HG03575 (cell line): ENCODE measurements at regions not wholly inside any gene's neighbourhood (a gene's known extent, or its start where the extent isn't known, plus 50 kb on each side); places are given as distances from the start of the nearest gene placed in this dataset.

Experiments used
- ATAC-seq: cut with Tn5 transposase; IDR thresholded peaks from one replicate; pipeline ENCODE4 v1.9.1; 2021; ENCODE audit not compliant: unreplicated experiment, insufficient number of reproducible peaks, low FRiP score; ENCODE audit errors: extremely low read depth

DNA sequence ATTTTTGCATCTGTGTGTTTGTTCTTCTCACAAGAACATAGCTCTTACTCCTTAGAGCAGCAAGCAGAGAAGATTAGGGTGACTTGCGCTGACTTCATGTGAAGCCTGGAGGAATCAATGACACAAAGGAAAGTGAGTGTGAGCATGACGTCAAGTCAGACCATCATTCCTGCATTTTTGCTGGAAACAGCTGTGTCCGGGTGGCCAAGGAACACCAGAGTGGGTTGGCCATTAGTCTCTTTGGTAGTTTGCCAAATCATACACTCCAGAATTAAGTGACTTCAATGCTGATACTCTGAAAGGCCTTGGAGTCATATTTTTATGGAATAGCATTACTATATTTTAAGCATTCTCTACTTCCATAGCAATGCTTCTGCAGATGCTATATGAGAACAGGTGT is 597.2 kb downstream of the DCDC2C start:
- ATAC-seq = no peak

GRCh38 chr2:4324531-4324930 is 621.2 kb downstream of the DCDC2C start:
- ATAC-seq = no peak

- ATAC-seq = no peak
These were observed 633.5 kb downstream of the DCDC2C start for GRCh38 chr2:4336864-4337263.

DNA sequence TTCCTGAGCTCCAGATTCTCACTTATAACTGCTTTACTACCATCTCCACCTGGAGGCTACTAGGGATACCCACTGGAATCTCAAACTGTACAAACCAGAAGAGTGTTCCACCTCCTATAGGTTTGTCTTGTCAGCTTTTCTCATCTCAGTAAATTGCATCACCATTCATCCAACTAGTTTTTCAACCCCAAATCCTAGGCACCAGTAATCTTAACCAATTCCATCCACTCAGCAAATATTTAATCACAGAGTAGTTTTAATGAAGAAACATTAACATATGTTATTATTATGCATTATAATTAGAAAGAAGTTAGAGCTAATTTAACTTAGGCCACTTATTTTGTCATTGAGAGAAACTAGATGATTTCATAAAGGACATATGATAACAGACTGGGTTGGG is 635.0 kb downstream of the DCDC2C start:
- no peak for ATAC-seq

DNA sequence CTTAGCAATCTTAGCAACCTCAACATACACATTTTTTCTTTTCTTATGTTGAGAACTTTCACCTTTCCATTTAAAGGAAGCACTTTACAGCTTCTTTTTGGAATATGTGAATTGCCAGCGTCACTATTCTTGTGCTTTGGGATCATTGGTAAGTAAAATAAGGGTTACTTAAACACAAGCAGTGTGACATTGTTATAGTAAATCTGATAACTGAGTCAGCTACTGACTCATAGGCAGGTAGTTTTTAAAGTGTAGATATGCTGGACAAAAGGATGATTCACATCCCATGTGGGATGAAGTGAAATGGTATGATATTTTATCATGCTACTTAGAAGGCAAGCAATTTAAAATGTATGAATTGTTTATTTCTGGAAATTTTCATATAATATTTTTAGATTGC is 637.2 kb downstream of the DCDC2C start:
- no peak for ATAC-seq

DNA sequence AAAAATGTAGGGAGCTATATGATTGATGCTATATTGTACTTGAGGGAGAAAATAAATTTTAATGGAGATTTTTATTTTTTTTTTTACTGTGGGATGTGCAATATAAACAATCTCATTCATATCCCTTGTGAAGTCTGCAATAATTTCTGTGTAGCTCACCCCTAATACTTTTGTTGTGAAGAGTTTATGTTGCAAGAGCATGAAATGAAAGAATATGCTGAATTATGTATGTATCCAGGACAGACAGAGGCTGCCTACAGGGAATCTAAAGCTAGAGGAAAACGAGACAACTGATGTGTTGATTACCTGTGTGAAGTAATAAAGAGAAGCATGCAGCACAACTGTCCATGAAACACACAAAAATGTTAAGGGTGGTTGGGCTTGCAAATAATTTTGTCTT is 643.3 kb downstream of the DCDC2C start:
- ATAC-seq = no peak

DNA sequence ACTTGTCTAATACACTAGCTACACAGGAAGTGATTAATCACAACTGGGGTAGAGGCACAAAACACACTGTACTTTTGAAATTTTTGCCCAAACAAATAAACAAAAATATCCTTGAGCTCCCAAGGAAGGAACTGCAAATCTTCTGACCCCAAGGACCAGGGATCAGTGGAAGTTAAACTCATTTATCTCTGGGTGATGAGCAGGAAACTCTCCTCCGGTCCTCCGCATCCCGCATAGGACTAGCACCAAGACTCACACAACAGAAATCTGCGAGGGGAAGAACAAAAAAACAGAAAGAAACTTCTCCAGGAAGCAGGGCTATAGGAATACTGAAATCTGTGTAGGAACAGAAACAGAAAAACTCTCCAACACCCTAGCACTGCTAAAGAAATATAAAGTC is 650.3 kb downstream of the DCDC2C start:
- no peak for ATAC-seq

DNA sequence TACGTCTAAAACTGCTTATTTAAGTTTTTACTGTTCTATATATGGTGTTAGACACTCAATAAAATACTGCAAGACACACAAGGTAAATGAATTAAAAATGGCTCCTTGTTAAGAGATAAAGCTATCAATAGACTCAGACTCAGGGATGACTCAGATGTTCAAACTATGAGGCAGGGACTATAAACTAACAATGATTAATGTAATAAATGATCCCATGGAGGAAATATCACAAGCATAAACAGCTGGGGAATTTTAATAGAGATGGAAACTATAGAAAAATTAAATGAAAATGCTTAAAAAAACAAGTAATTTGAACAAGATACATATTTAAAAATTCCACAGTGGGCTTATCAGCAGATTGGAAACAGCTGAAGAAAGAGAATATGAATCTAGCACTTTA is 650.8 kb downstream of the DCDC2C start:
- ATAC-seq = no peak

DNA sequence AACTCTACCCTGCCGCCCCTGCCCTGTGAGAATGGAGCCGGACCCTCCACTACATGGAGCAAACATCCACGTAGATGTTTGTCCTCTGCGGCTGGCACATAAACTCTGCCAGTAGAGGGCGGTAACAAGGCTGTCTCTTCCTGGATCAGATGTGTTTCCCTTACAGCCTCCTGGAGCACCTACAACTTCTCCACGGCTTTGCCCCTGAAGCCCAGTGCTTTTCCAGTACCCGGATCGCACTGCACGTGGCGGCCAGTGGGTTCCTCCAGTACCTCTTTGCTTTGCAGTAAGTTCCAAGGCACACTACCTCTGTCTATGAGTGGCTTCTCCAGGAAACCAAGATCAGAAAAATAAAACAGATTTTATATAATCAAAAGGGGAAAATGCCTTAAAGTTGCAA is 651.3 kb downstream of the DCDC2C start:
- ATAC-seq = no peak

DNA sequence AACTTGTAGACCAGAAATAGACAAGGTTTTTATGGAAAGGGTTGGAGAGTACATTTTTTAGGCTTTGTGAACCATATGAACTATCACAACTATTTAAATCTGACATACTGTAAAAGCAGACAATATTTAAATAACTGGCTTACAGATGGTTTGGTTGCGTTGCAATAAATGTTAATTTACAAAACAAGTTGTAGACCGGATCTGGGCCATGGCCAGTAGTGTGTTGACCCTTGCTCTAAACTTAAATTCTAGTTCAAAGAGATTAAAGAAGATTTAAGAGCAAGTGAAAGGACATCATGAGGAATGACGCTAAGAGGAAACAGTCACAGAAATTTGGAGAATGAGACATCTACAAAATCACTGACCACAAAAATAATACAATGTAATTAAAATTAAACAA is 652.7 kb downstream of the DCDC2C start:
- no peak for ATAC-seq

DNA sequence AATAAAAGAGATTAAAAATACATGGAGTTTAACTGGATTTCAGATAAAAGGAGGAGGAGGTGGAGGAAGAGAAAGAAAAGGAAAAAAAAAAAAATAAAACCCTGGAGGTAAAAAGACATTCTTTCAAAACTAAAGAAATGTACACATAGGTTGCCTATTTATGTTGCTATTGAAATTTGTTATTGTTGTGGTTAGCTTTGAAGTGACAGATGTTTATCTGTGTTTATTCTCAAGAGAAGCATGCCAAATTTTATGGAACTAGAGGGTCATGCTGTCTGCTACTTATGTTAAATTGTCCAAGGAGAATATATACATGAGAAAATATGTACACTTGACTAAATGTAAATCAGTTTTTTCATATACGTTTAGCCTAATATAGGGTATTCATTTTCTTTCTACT is 653.2 kb downstream of the DCDC2C start:
- ATAC-seq = no peak

DNA sequence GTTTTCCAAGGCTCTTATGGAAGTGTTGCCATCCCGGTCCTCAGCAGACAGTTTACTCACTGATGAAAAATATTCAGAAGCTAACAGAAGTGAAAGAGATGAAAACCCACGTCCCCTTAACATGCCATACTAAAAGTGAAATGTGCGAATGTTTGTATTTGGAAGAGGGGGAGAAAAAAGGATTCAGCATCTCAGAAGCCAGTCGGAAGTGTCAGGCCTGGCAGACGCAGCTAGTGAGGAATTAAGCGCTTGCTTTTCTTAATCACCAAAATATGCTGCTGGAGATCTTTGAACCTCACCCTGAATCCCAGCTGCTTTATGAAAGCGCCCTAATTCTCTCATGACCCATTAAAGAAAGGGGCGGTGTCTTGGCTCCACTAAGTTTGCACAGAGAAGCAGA is 653.7 kb downstream of the DCDC2C start:
- no peak for ATAC-seq

DNA sequence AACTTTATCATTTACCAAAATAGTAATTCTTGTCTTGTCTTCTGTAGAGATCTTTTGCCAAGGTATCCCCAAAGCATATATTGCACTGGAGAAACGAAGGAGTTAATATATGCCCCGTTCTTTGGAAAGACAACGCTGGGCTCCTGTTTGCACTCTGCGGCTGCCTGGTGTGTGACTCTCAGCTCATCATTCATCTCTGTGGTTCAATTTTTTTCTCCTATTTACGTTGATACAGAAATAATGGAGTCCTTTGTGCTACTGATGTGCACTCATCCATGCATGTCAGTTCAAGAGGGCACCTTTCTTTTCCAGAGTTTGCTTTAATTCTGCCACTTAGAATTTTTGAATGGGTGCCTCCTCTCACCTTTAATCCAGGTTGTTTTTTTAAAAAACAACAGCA is 655.5 kb downstream of the DCDC2C start:
- ATAC-seq = no peak

DNA sequence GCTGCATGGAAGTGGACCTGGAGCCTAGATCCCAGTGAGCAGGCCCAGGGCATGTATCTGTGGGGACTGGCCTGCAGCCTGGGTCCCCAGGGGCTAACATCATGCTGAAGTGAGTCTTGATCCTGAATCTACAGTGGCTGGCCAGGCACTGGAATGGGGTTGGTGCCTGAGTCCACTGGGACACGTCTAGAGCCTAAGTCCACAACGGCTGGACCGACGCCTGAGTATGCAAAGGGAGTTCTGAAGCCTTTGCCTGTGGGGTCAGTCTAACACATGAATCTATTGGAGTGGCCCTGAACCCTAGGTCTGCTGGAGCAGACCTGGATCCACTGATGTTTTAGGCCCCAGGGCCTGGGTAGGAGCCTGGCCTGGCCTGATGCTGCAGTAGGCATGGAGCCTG is 665.5 kb downstream of the DCDC2C start:
- ATAC-seq = no peak

GRCh38 chr2:4369826-4370419 is 666.5 kb downstream of the DCDC2C start:
- no peak for ATAC-seq

DNA sequence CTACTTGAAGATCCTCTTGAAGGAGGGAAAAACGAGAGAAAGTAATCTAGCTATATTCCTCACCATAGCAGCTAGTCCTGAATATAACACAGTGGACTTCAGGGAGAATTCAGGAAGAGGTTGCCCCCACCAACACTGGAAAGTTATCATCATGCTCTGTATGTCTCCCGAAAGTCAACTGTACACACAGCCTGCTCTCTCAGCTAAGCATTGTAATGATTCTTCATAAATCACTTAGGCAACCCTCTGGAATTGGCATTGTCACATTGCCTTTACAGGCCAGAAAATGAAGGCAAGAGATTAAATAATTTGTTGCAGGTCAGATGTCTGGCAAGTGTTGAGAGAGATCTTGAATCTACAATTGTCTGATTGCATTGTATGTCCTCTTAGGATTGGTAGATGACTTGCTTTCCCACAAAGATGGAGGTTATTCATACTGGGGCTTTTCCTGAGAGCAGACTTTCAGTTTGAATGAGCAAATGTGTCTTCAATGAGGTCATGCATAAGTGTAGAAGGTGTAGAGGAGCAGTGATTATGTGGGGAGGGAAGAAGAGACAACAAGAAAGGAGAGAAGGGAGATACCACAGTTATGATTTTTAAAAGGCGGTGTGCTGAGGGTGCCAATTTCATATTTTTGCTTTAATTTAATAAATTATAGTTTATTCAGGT is 667.2 kb downstream of the DCDC2C start:
- no peak for ATAC-seq

DNA sequence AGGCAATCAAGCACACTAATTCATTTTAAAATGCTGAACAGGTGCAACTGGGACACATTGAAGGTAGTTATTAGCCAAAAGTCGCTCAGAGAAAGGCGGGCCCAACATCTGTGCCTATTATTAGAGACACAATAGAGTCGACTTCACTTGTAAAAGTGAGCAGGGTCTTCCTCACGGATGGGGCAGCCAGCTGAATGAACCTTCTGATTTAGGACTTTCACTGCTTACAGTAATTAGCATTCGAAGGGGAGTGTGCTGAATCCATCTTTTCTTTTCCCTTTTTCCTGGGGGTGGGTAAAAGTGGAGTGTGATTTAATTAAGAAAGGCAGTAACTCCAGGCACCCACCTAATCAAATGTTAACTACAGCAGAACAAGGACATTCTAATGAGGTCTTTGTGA is 677.7 kb downstream of the DCDC2C start:
- ATAC-seq = no peak

DNA sequence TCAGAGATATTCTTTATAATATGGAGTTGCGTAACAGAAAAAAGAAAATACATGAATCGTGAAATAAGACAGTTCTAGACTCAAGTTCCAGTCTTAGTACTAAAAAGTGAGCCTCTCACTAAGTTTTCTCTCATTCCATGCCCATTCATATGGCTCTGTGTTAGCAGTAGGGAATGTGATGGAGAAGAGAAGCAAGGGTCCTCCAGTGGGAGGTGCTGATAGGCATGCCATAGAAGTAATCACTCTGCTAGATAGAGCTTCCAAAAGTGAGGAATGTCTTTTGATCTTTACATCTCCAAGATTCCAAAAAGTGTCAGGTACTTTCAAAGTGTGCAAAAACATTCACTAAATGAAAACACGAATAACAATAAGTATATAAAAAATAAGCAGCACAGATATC is 678.4 kb downstream of the DCDC2C start:
- ATAC-seq = no peak

GRCh38 chr2:4391013-4391412 is 687.6 kb downstream of the DCDC2C start:
- no peak for ATAC-seq

- no peak for ATAC-seq
These were observed 701.0 kb downstream of the DCDC2C start for GRCh38 chr2:4404363-4404762.

DNA sequence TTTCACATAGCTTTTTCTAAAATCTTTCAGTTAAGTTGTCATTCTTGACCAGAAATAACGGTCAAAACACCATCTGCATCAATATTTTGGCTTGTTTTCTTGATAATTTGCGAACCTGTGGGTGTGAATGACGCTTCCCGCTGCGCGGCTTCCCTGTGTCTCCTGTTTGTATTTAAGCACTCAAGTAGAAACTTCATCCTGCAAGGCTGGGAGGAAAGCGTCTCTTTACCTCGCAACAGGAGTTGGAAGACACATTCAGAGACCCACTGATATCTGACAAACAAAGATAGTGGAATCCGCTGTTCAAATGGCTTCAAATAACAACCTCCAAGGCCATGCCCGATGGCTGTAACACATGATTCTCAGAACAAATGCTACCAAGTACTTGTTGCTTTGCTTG is 704.9 kb downstream of the DCDC2C start:
- ATAC-seq = no peak
